Chondrocyte (in vitro differentiated cells): ENCODE measurements at regions not wholly inside any gene's neighbourhood (a gene's known extent, or its start where the extent isn't known, plus 50 kb on each side); places are given as distances from the start of the nearest gene placed in this dataset.

Experiments used
- DNase-seq: peaks from one replicate; pipeline ENCODE4 v3.0.0; 2021; ENCODE audit warnings: mixed read lengths, low spot score
- H3K27ac Mint-ChIP-seq: one replicate; pipeline ENCODE4 v1.8.0; 2021; ENCODE audit warnings: mild to moderate bottlenecking, moderate library complexity, mixed read lengths; ENCODE audit not compliant: unreplicated experiment
- H3K27me3 Mint-ChIP-seq: 2 replicates; pipeline ENCODE4 v1.8.0; 2021; ENCODE audit warnings: low read depth, mixed read lengths
- H3K36me3 Mint-ChIP-seq: 2 replicates; pipeline ENCODE4 v1.8.0; 2021; ENCODE audit warnings: low read depth, mixed read lengths
- H3K4me1 Mint-ChIP-seq: 2 replicates; pipeline ENCODE4 v1.8.0; 2021; ENCODE audit warnings: low read depth, mild to moderate bottlenecking, mixed read lengths
- H3K4me3 Mint-ChIP-seq: one replicate; pipeline ENCODE4 v1.8.0; 2021; ENCODE audit warnings: mild to moderate bottlenecking, moderate library complexity, mixed read lengths; ENCODE audit not compliant: unreplicated experiment
- H3K9me3 Mint-ChIP-seq: 2 replicates; pipeline ENCODE4 v1.8.0; 2021; ENCODE audit warnings: low read depth, mixed read lengths
- TF ChIP-seq, protein P1 (sequence below): fragments of 200-600 bp; sonication (generic); IDR thresholded peaks from 2 replicates; pipeline ENCODE4 v1.5.0; 2021; ENCODE audit warnings: antibody characterized with exemption, mild to moderate bottlenecking, moderate library complexity

DNA sequence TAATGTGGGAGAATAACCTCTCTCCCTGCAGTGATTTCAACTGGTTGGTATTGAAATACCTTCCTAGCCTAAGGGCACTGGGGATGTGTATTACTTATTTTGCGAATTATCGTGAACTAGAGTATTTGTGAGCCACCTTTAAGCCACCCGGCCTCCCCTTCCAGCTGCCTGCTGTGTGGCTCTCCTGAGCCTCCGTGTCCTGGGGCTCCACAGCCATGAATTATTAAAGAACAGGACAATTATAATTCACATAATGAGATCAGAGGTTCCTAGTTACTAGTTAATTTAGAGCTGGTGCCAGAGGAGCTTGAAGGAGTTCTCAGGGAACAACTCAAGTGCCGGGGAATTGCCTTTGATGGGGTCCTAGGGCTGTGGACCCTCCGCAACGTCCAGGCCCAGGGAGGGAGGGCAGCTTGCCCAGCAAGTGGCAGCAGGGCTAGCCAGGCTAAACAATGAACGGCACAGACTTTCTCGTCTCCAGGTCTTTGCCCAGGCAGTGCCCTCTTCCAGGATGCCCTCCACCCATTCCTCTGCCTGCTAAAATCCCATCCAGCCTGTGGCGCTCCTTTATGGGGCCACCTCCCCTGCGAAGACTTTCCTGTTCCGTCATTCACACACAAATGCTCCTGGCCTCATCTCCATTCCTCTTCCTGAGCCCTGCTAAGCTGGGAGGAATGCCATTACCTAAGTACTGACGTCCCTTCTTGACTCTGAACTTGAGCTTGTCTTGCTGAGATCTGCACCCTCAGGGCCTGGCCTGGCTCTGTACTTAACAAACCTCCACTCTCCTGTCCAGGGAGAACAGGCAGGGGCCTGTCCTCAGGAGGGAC lies 91.5 kb downstream of the RTL6 start:
- H3K27ac Mint-ChIP-seq: no peak overlapping the region
- peaks cover 25% of the 10 kb centered on the region for H3K27me3 Mint-ChIP-seq
- peak; percentile 38 for DNase-seq
- H3K36me3 Mint-ChIP-seq: no peaks in the 10 kb centered on the region
- no peaks in the 10 kb centered on the region for H3K4me1 Mint-ChIP-seq
- no peak overlapping the region for H3K4me3 Mint-ChIP-seq
- TF ChIP-seq, protein P1, sequence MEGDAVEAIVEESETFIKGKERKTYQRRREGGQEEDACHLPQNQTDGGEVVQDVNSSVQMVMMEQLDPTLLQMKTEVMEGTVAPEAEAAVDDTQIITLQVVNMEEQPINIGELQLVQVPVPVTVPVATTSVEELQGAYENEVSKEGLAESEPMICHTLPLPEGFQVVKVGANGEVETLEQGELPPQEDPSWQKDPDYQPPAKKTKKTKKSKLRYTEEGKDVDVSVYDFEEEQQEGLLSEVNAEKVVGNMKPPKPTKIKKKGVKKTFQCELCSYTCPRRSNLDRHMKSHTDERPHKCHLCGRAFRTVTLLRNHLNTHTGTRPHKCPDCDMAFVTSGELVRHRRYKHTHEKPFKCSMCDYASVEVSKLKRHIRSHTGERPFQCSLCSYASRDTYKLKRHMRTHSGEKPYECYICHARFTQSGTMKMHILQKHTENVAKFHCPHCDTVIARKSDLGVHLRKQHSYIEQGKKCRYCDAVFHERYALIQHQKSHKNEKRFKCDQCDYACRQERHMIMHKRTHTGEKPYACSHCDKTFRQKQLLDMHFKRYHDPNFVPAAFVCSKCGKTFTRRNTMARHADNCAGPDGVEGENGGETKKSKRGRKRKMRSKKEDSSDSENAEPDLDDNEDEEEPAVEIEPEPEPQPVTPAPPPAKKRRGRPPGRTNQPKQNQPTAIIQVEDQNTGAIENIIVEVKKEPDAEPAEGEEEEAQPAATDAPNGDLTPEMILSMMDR: no peak
- no peaks in the 10 kb centered on the region for H3K9me3 Mint-ChIP-seq

DNA sequence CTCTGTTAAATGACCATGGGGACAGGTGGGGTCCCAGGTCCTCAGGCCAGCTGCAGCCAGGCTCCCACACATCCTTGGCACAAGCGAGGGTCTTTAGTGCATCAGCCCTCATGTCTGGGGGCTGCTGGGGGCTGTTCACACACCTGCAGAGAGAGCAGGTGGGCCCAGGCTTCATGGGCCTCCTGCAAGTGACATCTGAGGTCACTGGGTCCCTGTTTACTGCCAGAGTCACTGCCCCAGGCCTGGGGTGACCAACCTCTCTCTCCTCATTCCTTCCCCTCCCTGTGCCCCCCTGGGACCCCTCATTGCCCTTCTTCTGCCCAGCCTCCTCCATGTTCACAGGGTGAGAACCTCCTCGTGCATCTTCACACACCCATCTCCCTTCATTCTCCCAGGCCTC lies 92.4 kb downstream of the RTL6 start:
- Mint-ChIP-seq H3K4me1 (peaks cover 1% of the 10 kb centered on the region), H3K27me3 (peaks cover 26% of the 10 kb centered on the region), H3K9me3 (no peaks in the 10 kb centered on the region), H3K4me3 (no peak overlapping the region), H3K27ac (no peak overlapping the region), H3K36me3 (no peaks in the 10 kb centered on the region)
- TF ChIP-seq, protein P1: no peak
- peak; percentile 46 for DNase-seq

- TF ChIP-seq, protein P1: no peak
- Mint-ChIP-seq H3K4me3 (no peak overlapping the region), H3K36me3 (no peaks in the 10 kb centered on the region), H3K27ac (no peak overlapping the region), H3K4me1 (peaks cover 4% of the 10 kb centered on the region), H3K27me3 (peaks cover 29% of the 10 kb centered on the region), H3K9me3 (no peaks in the 10 kb centered on the region)
- peak; percentile 68 for DNase-seq
These were observed 91.7 kb upstream of the SHISAL1 start for GRCh38 chr22:44404341-44405020.

DNA sequence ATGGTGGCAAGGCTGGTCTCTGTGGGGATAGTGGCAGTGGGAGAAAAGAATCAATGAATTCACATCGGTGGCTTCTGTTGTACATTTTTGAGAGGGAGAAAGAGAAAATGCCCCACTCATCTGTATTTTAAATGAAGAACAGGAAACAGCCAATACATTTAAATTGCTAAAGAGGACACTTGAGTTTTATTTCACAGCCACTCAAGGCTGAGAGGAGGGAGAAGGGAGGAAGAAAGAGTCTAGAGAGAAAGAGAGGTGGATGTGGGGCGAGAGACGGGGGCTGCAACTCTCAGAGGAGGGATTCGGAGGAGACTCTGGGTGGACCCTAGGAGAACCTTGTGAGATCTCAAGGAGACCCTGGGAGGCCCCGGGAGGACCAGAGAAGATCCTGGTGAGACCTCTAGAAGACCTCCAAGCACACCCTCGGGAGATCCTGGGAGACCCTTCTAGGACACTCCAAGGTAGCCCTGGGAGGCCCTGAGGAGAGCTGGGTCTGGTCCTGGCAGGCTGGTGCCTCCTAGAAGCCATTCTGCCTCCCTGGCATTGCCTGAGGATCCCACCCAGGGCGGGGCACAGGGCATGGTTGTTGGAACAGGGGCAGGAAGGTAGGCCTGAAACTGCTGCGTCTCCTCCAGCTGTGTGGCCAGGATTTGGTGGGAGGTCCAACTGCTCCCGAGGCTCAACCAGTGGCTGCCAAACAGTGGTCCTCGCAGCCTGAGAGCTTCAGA lies 91.0 kb upstream of the SHISAL1 start:
- Mint-ChIP-seq H3K4me3 (no peak overlapping the region), H3K36me3 (no peaks in the 10 kb centered on the region), H3K4me1 (peaks cover 4% of the 10 kb centered on the region), H3K9me3 (no peaks in the 10 kb centered on the region), H3K27me3 (peaks cover 27% of the 10 kb centered on the region), H3K27ac (no peak overlapping the region)
- TF ChIP-seq, protein P1: no peak
- peak; percentile 63 for DNase-seq

GRCh38 chr22:44403166-44403565 lies 90.4 kb upstream of the SHISAL1 start:
- Mint-ChIP-seq H3K36me3 (no peaks in the 10 kb centered on the region), H3K27ac (no peak overlapping the region), H3K4me3 (no peak overlapping the region), H3K9me3 (no peaks in the 10 kb centered on the region), H3K27me3 (peaks cover 22% of the 10 kb centered on the region), H3K4me1 (peaks cover 4% of the 10 kb centered on the region)
- peak; percentile 72 for DNase-seq
- TF ChIP-seq, protein P1: no peak
